ENCODE measurements at regions not wholly inside any gene's neighbourhood (a gene's known extent, or its start where the extent isn't known, plus 50 kb on each side); places are given as distances from the start of the nearest gene placed in this dataset.
"Not testable (repeated sequence)": the region's sequence is repeated elsewhere in the genome, so short reads cannot be mapped to it uniquely, and the experiment has no call there.

DNA sequence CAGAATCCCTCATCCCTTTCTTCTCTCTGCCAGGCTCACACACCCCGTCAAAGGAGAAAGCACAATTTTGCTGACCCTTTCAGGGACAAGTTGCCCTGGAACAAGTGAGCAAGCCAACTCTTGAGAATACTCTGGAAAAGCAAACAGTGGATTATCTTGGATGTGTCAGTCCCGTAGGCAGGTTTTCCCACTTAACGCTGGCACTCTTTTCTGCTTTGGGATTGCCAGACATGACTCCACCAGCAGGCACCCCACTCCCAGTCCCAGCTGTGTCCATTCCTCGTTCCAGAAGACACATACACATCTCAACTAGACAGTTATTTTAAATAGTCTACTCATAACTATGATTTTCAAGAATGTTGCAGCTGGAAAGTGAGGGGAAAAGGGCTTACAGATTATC lies 145.5 kb upstream of the CDKN3 start:
- POLR2A ChIA-PET: no interaction called here
- Mint-ChIP-seq H3K4me1 (no peaks in the 10 kb centered on the region), H3K9me3 (no peaks in the 10 kb centered on the region), H3K4me3 (no peak overlapping the region), H3K36me3 (ENCODE audit: low read depth) (no peaks in the 10 kb centered on the region), H3K27me3 (peaks cover 19% of the 10 kb centered on the region), H3K27ac (no peak overlapping the region)
- no peak for DNase-seq
- CTCF ChIA-PET: no interaction called here

- POLR2A ChIA-PET: no interaction called here
- no peak overlapping the region for H3K4me3 Mint-ChIP-seq
- CTCF ChIA-PET: no interaction called here
- H3K27me3 Mint-ChIP-seq: peaks cover 17% of the 10 kb centered on the region
- H3K27ac Mint-ChIP-seq: no peak overlapping the region
- H3K9me3 Mint-ChIP-seq: no peaks in the 10 kb centered on the region
- DNase-seq: no peak
- no peaks in the 10 kb centered on the region for H3K4me1 Mint-ChIP-seq
- H3K36me3 Mint-ChIP-seq (ENCODE audit: low read depth): no peaks in the 10 kb centered on the region
Observed at GRCh38 chr14:54252072-54252730, 144.6 kb upstream of the CDKN3 start.

- ChIA-PET POLR2A (no interaction called here), CTCF (no interaction called here)
- H3K36me3 Mint-ChIP-seq (ENCODE audit: low read depth): no peaks in the 10 kb centered on the region
- H3K27ac Mint-ChIP-seq: no peak overlapping the region
- peaks cover 13% of the 10 kb centered on the region for H3K27me3 Mint-ChIP-seq
- DNase-seq: no peak
- no peaks in the 10 kb centered on the region for H3K4me1 Mint-ChIP-seq
- no peak overlapping the region for H3K4me3 Mint-ChIP-seq
- H3K9me3 Mint-ChIP-seq: no peaks in the 10 kb centered on the region
Observed at GRCh38 chr14:54253195-54253947, 143.4 kb upstream of the CDKN3 start.

GRCh38 chr14:54256156-54256555 lies 140.7 kb upstream of the CDKN3 start:
- H3K27ac Mint-ChIP-seq: no peak overlapping the region
- no peak for DNase-seq
- H3K4me3 Mint-ChIP-seq: no peak overlapping the region
- peaks cover 7% of the 10 kb centered on the region for H3K27me3 Mint-ChIP-seq
- H3K36me3 Mint-ChIP-seq (ENCODE audit: low read depth): no peaks in the 10 kb centered on the region
- no peaks in the 10 kb centered on the region for H3K9me3 Mint-ChIP-seq
- H3K4me1 Mint-ChIP-seq: no peaks in the 10 kb centered on the region
- ChIA-PET POLR2A (no interaction called here), CTCF (no interaction called here)

- Mint-ChIP-seq H3K27ac (no peak overlapping the region), H3K4me1 (no peaks in the 10 kb centered on the region), H3K9me3 (no peaks in the 10 kb centered on the region), H3K27me3 (peaks cover 1% of the 10 kb centered on the region), H3K36me3 (ENCODE audit: low read depth) (no peaks in the 10 kb centered on the region), H3K4me3 (no peak overlapping the region)
- POLR2A ChIA-PET: no interaction called here
- CTCF ChIA-PET: no interaction called here
- DNase-seq: no peak
Observed at GRCh38 chr14:54257424-54257823, 139.4 kb upstream of the CDKN3 start.

GRCh38 chr14:54258382-54258781 lies 138.4 kb upstream of the CDKN3 start:
- peaks cover under 1% of the 10 kb centered on the region for H3K27me3 Mint-ChIP-seq
- no peaks in the 10 kb centered on the region for H3K36me3 Mint-ChIP-seq (ENCODE audit: low read depth)
- no peaks in the 10 kb centered on the region for H3K9me3 Mint-ChIP-seq
- H3K4me3 Mint-ChIP-seq: no peak overlapping the region
- no peak overlapping the region for H3K27ac Mint-ChIP-seq
- no peaks in the 10 kb centered on the region for H3K4me1 Mint-ChIP-seq
- ChIA-PET CTCF (no interaction called here), POLR2A (no interaction called here)
- no peak for DNase-seq

DNA sequence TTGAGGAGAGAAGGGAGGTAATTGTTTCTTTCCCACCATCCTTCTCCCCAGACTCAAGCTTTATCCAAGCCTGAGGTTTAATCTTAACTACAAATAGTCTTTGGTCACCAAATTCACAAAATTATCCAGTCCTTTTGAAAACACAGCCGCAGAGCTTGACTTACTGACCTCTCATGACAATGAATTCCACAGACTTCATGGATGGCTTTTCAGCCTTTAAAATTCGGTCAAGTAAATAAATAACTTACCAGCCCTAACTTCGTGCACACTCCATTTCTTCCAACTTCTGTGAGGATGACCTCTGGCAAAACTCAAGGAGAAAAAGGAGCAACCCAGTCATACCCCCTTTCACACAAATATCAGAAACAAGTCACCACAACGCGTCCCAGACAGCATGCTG lies 137.0 kb upstream of the CDKN3 start:
- H3K4me1 Mint-ChIP-seq: no peaks in the 10 kb centered on the region
- H3K4me3 Mint-ChIP-seq: no peak overlapping the region
- POLR2A ChIA-PET: no interaction called here
- no peaks in the 10 kb centered on the region for H3K9me3 Mint-ChIP-seq
- H3K36me3 Mint-ChIP-seq (ENCODE audit: low read depth): no peaks in the 10 kb centered on the region
- no peak overlapping the region for H3K27ac Mint-ChIP-seq
- H3K27me3 Mint-ChIP-seq: peaks cover 2% of the 10 kb centered on the region
- CTCF ChIA-PET: no interaction called here
- no peak for DNase-seq

DNA sequence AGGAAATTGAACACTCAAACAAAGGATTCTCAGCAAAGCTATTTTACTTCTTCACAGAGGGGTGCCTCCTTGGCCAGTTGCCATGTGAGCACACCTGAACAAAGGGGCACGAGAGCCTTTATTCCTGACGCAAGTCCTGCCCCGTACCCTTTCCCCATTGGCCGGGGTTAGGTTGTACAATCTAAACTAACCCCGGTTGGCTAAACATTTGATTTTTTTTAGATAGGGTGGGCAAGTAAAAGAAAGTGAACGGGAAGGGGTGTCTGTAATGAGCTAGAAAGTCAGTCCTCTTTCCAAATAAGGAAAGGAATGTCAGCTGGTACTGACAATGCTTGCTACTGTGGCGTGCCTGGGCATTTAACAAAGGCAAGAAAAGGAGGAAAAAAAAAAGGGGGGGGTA lies 135.5 kb upstream of the CDKN3 start:
- CTCF ChIA-PET: interaction anchor here (1.2 kb wide), 1 partner anchor 27 kb away, joined by 3 read pairs; no protein-coding TSS in a partner anchor
- Mint-ChIP-seq H3K9me3 (no peaks in the 10 kb centered on the region), H3K27ac (no peak overlapping the region), H3K4me1 (no peaks in the 10 kb centered on the region), H3K27me3 (peaks cover 2% of the 10 kb centered on the region), H3K4me3 (no peak overlapping the region), H3K36me3 (ENCODE audit: low read depth) (no peaks in the 10 kb centered on the region)
- DNase-seq: no peak
- POLR2A ChIA-PET: no interaction called here

- POLR2A ChIA-PET; CTCF ChIA-PET; H3K36me3 Mint-ChIP-seq (ENCODE audit: low read depth): not testable (repeated sequence)
Observed at GRCh38 chr14:54266616-54267015, 130.2 kb upstream of the CDKN3 start.

GRCh38 chr14:54267172-54267571 lies 129.6 kb upstream of the CDKN3 start:
- Mint-ChIP-seq H3K9me3 (no peaks in the 10 kb centered on the region), H3K27me3 (peaks cover 7% of the 10 kb centered on the region), H3K36me3 (ENCODE audit: low read depth) (no peaks in the 10 kb centered on the region), H3K4me3 (no peak overlapping the region), H3K4me1 (no peaks in the 10 kb centered on the region), H3K27ac (no peak overlapping the region)
- ChIA-PET POLR2A (no interaction called here), CTCF (no interaction called here)
- DNase-seq: no peak

More at GRCh38 chr14:54266616-54267015, 130.2 kb upstream of the CDKN3 start:
- DNase-seq, H3K4me3 Mint-ChIP-seq, H3K9me3 Mint-ChIP-seq, H3K27me3 Mint-ChIP-seq, H3K27ac Mint-ChIP-seq, H3K4me1 Mint-ChIP-seq: not testable (repeated sequence)

DNA sequence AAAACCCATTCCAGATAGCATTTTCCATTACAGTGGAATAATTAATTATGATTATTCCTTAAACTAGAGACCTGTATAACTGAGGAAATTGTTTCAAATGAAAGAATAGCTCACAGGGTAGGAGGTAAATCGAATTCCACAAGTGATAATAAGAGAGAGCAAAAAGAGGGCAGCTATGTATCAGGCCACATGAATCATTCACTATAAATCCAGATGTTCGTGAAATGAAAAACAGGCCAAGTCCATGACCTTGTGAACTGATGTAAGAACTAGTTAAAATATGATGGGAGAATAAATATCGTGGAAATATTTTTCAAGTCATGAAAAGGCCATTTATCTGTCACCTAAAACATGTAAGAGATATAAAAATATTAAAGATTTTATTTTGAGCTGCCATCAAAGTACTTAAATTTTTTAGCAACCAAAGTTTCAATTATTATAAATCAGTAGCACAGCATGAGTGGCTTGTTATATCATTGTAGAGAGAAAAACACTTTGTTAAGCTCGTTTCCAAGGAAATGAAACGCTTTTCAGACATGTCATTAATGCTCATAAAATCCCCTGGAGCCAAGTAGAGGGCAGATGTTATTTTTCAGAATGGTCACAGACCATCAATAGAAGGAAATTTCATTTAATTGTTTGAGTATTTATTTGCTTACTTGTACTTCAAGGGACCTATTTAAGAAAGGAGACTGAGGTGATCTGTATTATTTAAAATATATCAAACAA lies 120.6 kb upstream of the CDKN3 start:
- Mint-ChIP-seq H3K9me3 (no peaks in the 10 kb centered on the region), H3K27ac (no peak overlapping the region), H3K36me3 (ENCODE audit: low read depth) (no peaks in the 10 kb centered on the region), H3K27me3 (no peaks in the 10 kb centered on the region), H3K4me3 (no peak overlapping the region), H3K4me1 (no peaks in the 10 kb centered on the region)
- DNase-seq: no peak
- ChIA-PET CTCF (no interaction called here), POLR2A (interaction anchor here (0.6 kb wide), 1 partner anchor 929 kb away, joined by 3 read pairs; no protein-coding TSS in a partner anchor)

DNA sequence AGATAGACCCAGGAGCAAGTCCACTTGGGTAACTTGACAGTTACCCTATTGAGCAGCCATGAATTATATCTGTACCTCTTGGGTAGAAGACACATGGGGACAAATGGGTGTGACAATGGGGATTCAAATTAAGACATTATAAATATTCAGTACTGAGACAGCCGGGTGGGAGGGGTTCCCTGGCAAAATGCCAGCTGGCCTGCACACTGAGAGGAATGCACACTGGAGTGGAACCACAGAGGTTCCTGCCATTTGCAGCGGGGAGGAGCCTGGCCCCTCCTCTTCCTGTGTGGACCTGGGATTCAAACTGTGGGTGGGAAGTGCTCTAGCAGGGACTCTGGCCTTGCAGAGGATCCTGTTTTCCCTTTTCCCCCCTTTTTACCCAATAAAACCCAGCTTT lies 118.7 kb upstream of the CDKN3 start:
- DNase-seq: no peak
- Mint-ChIP-seq H3K36me3 (ENCODE audit: low read depth) (no peaks in the 10 kb centered on the region), H3K27me3 (no peaks in the 10 kb centered on the region), H3K4me3 (no peak overlapping the region), H3K27ac (no peak overlapping the region), H3K4me1 (no peaks in the 10 kb centered on the region), H3K9me3 (no peaks in the 10 kb centered on the region)
- ChIA-PET CTCF (no interaction called here), POLR2A (no interaction called here)

DNA sequence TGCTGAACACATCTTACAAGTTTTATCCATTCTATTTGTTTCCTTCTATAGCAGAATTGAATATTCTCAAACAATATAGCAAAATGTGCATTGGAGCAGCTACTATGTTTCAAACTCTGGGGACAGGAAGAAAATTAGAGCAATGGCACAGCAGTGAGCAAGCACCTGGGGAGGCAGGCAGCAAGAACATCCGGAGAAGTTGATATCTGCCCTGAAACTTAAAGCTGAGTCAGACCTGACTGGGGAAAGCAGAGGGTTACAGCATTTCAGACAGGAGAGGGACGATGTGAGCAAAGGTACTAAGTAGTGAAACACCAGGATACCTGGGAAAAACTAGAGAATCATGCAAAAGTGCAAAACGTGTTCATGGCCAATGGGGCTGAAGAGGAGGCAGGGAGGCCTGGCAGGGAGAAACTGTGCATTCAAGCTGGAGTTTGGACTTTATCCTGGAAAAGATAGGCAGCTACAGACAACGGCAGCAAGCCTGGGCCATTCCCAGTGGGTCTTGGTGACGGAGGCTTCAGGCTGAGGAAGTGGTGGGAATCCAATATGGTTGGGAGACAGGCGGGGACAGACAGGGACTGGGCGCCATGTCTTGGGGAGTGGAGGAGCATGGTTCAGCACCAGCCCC lies 118.0 kb upstream of the CDKN3 start:
- H3K27me3 Mint-ChIP-seq: no peaks in the 10 kb centered on the region
- no peak overlapping the region for H3K27ac Mint-ChIP-seq
- ChIA-PET CTCF (no interaction called here), POLR2A (no interaction called here)
- H3K36me3 Mint-ChIP-seq (ENCODE audit: low read depth): no peaks in the 10 kb centered on the region
- H3K4me1 Mint-ChIP-seq: no peaks in the 10 kb centered on the region
- H3K9me3 Mint-ChIP-seq: no peaks in the 10 kb centered on the region
- no peak overlapping the region for H3K4me3 Mint-ChIP-seq
- DNase-seq: no peak

All from activated CD4-positive, alpha-beta T cell treated with anti-CD3 and anti-CD28 coated beads, Interleukin-2, amount 10 ng/mL, durations not matched to agents 7 days and 5 days (primary cell).